HEK293 (cell line): ENCODE measurements at regions not wholly inside any gene's neighbourhood (a gene's known extent, or its start where the extent isn't known, plus 50 kb on each side); places are given as distances from the start of the nearest gene placed in this dataset.

Source experiments
- CTCF ChIA-PET: fragments of 350-600 bp; formaldehyde crosslinking; extraction: SDS; loops from one replicate; lab custom pipeline; 2021; ENCODE audit warnings: antibody characterized with exemption; lab: Yijun Ruan, JAX
- POLR2A ChIA-PET: fragments of 300-600 bp; formaldehyde crosslinking; extraction: SDS; loops from one replicate; lab custom pipeline; 2020; ENCODE audit warnings: antibody characterized with exemption, inconsistent platforms; lab: Yijun Ruan, JAX
- H3K27ac ChIP-seq: fragments of 200-500 bp; sonication (Bioruptor generic); 2 replicates; pipeline ENCODE4 v1.5.1; 2014; ENCODE audit warnings: low read depth, low read length, control low read depth, inconsistent platforms; ENCODE audit errors: extremely low read depth
- H3K36me3 ChIP-seq, 2 experiments: fragments of 200-500 bp in 1 of 2; sonication (Bioruptor generic) in 1 of 2; 1 replicate in 1 of 2; 2 replicates in 1 of 2; pipeline ENCODE4 v1.5.1; 2014 to 2017; ENCODE audit warnings: inconsistent platforms in 2 of 2, low read length in 2 of 2; ENCODE audit not compliant: control insufficient read depth in 2 of 2, insufficient read depth in 1 of 2
- H3K4me1 ChIP-seq: fragments of 200-500 bp; sonication (Bioruptor generic); 2 replicates; pipeline ENCODE4 v1.5.1; 2014; ENCODE audit warnings: mild to moderate bottlenecking, low read length, inconsistent platforms; ENCODE audit not compliant: control insufficient read depth, insufficient read depth
- H3K4me3 ChIP-seq: 2 replicates; pipeline ENCODE4 v1.5.1; 2011; ENCODE audit warnings: low read depth, mild to moderate bottlenecking, control low read depth, low read length, moderate library complexity
- H3K9me3 ChIP-seq: fragments of 200-500 bp; sonication (Bioruptor generic); 2 replicates; pipeline ENCODE4 v1.5.1; 2014; ENCODE audit warnings: low read depth, low read length, inconsistent platforms; ENCODE audit not compliant: control insufficient read depth, insufficient read depth
- CTCF ChIP-seq: fragments of 450-650 bp; formaldehyde crosslinking; IDR thresholded peaks from 2 replicates; pipeline ENCODE4 v1.5.1; 2016; ENCODE audit warnings: missing biosample characterization, missing genetic modification characterization
- IKZF3 ChIP-seq: fragments of 450-650 bp; IDR thresholded peaks from 2 replicates; pipeline ENCODE4 v1.5.0; 2018; ENCODE audit warnings: missing biosample characterization, mild to moderate bottlenecking, missing genetic modification characterization, moderate library complexity
- SCRT2 ChIP-seq: fragments of 450-650 bp; formaldehyde crosslinking; IDR thresholded peaks from 2 replicates; pipeline ENCODE4 v1.5.1; 2016; ENCODE audit warnings: missing biosample characterization, missing genetic modification characterization
- TCF7L2 ChIP-seq: IDR thresholded peaks from 2 replicates; pipeline ENCODE4 v1.6.1; 2011; ENCODE audit warnings: low read depth, mild to moderate bottlenecking, inconsistent platforms, low read length, moderate library complexity, borderline replicate concordance
- ZBTB8A ChIP-seq: fragments of 450-650 bp; formaldehyde crosslinking; IDR thresholded peaks from 2 replicates; pipeline ENCODE4 v1.5.1; 2016; ENCODE audit warnings: missing biosample characterization, missing genetic modification characterization
- ZFP3 ChIP-seq: fragments of 450-650 bp; formaldehyde crosslinking; IDR thresholded peaks from 2 replicates; pipeline ENCODE4 v1.5.1; 2016; ENCODE audit warnings: low read depth, missing biosample characterization, missing genetic modification characterization
- ZNF132 ChIP-seq: fragments of 450-650 bp; formaldehyde crosslinking; IDR thresholded peaks from 2 replicates; pipeline ENCODE4 v1.5.1; 2017; ENCODE audit warnings: missing biosample characterization, missing genetic modification characterization, borderline replicate concordance
- ZNF155 ChIP-seq: fragments of 450-650 bp; formaldehyde crosslinking; IDR thresholded peaks from 2 replicates; pipeline ENCODE4 v1.5.1; 2016; ENCODE audit warnings: missing biosample characterization, missing genetic modification characterization
- ZNF214 ChIP-seq: fragments of 450-650 bp; formaldehyde crosslinking; IDR thresholded peaks from 2 replicates; pipeline ENCODE4 v1.5.1; 2017; ENCODE audit warnings: missing biosample characterization, mild to moderate bottlenecking, missing genetic modification characterization, borderline replicate concordance
- ZNF221 ChIP-seq: fragments of 450-650 bp; formaldehyde crosslinking; IDR thresholded peaks from 2 replicates; pipeline ENCODE4 v1.5.1; 2017; ENCODE audit warnings: missing biosample characterization, missing genetic modification characterization, borderline replicate concordance
- ZNF280D ChIP-seq: fragments of 450-650 bp; formaldehyde crosslinking; IDR thresholded peaks from 2 replicates; pipeline ENCODE4 v1.5.1; 2016; ENCODE audit warnings: missing biosample characterization, missing genetic modification characterization
- ZNF341 ChIP-seq: fragments of 450-650 bp; formaldehyde crosslinking; IDR thresholded peaks from 2 replicates; pipeline ENCODE4; 2016; ENCODE audit warnings: low read depth, missing biosample characterization, missing genetic modification characterization
- ZNF366 ChIP-seq: fragments of 450-650 bp; formaldehyde crosslinking; conservative IDR thresholded peaks from 2 replicates; pipeline ENCODE4 v1.5.1; 2016; ENCODE audit warnings: missing biosample characterization, missing genetic modification characterization
- ZNF530 ChIP-seq: fragments of 450-650 bp; formaldehyde crosslinking; IDR thresholded peaks from 2 replicates; pipeline ENCODE4 v1.5.1; 2016; ENCODE audit warnings: low read depth, missing biosample characterization, missing genetic modification characterization
- ZNF777 ChIP-seq: fragments of 450-650 bp; formaldehyde crosslinking; IDR thresholded peaks from 2 replicates; pipeline ENCODE4 v1.5.1; 2017; ENCODE audit warnings: missing biosample characterization, missing genetic modification characterization, borderline replicate concordance
- ZSCAN16 ChIP-seq: fragments of 450-650 bp; formaldehyde crosslinking; IDR thresholded peaks from 2 replicates; pipeline ENCODE4 v1.5.1; 2016; ENCODE audit warnings: missing biosample characterization, missing genetic modification characterization
- ZSCAN5A ChIP-seq: fragments of 450-650 bp; formaldehyde crosslinking; IDR thresholded peaks from 2 replicates; pipeline ENCODE4 v1.5.1; 2016; ENCODE audit warnings: missing biosample characterization, missing genetic modification characterization
- TF ChIP-seq, protein P1 (sequence below): fragments of 450-650 bp; formaldehyde crosslinking; IDR thresholded peaks from 2 replicates; pipeline ENCODE4 v1.5.1; 2016; ENCODE audit warnings: missing biosample characterization, missing genetic modification characterization

DNA sequence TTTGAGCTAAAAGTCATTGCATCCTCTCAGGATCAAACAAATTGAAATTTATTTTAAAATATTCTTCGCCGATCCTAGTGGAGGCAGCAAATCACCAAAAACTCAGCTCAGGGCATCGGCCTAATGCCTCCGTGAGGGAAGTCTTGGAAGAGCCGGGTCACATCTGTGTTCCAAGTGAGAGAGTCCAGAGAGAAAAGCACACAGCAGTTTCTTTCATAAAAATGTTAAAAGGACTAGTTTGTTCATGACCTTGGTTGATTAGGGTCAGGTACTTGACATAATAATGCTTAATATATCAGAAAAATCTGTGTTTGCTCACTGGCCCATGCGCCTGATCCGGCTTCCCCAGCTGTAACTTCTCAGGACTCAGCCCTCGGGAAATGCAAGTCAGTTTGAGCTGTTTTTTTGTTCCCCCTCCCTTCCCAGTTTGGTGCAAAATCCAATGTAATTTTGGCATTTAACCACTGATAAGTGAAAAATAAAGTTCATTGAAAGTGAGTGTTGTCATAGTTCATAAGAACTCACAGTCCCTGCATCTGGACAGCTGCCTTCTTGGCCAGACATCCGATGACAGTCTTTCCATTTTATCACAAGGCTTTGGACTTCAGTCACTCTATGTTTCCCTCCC is 161.7 kb downstream of the CAND1 start:
- H3K4me1 ChIP-seq, result peaks cover 14% of the 10 kb centered on the region
- H3K27ac ChIP-seq, result no peak overlapping the region
- TF ChIP-seq CTCF (tag by site-specific recombination) (peak; percentile 13; the same call in 1 of the 2 replicates), ZNF221 (tag by site-specific recombination) (no peak), ZFP3 (tag by site-specific recombination) (no peak)
- TF ChIP-seq, all 188 proteins: peak for 1
- H3K9me3 ChIP-seq, result no peaks in the 10 kb centered on the region
- CTCF ChIA-PET, result interaction anchor here (0.6 to 0.7 kb wide), 5 partner anchors 11 to 727 kb away, joined by 3 read pairs; no protein-coding TSS in a partner anchor
- POLR2A ChIA-PET, result interaction anchor here (0.9 kb wide), 1 partner anchor 75 kb away, joined by 10 read pairs; no protein-coding TSS in a partner anchor
- H3K4me3 ChIP-seq, result no peak overlapping the region
- H3K36me3 ChIP-seq, result no peaks in the 10 kb centered on the region

DNA sequence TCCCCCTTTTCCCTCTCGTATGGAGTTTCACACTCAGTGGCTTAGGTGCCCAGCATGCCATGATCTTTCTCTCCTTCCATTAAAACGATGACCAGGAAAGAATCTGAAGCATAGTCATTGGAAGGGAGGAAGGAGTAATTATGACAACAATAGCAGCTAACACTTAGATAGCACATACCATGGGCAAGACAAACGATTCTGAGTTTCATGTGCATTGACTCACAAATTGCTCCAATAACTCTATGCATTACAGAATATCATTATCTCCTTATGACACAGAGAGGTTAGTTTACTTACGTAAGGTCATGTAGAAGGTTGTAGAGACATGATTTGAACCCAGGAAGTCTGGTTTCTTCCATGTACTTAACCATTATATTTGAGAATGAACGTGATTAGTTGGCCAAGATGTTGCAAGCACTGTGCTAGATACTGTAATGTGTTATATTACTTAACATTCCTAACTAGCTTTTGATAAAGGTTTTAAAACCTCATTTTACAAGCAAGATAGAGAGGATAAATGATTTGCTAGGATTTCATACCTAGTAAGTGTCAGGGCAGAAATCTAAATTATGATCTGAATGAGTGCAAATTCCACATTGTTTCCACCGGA is 162.4 kb downstream of the CAND1 start:
- Histone ChIP-seq H3K4me3 (no peak overlapping the region), H3K4me1 (peaks cover 18% of the 10 kb centered on the region), H3K27ac (no peak overlapping the region), H3K36me3 (no peaks in the 10 kb centered on the region), H3K9me3 (no peaks in the 10 kb centered on the region)
- ChIA-PET CTCF (interaction anchor here (0.6 to 0.7 kb wide), 2 partner anchors 518 to 727 kb away, joined by 3 read pairs; no protein-coding TSS in a partner anchor), POLR2A (interaction anchor here (0.9 kb wide), 1 partner anchor 75 kb away, joined by 10 read pairs; no protein-coding TSS in a partner anchor)
- TF ChIP-seq ZNF530 (tag by site-specific recombination) (no peak), ZNF132 (tag by site-specific recombination) (no peak), SCRT2 (no peak), ZNF280D (tag by site-specific recombination) (no peak), IKZF3 (no peak), ZBTB8A (tag by site-specific recombination) (no peak), ZNF366 (no peak), ZNF155 (tag by site-specific recombination) (no peak), TCF7L2 (no peak), ZSCAN16 (no peak), ZNF341 (no peak), CTCF (tag by site-specific recombination) (no peak), ZNF214 (tag by site-specific recombination) (no peak), ZSCAN5A (tag by site-specific recombination) (no peak), ZNF777 (tag by site-specific recombination) (no peak)
- TF ChIP-seq, protein P1, sequence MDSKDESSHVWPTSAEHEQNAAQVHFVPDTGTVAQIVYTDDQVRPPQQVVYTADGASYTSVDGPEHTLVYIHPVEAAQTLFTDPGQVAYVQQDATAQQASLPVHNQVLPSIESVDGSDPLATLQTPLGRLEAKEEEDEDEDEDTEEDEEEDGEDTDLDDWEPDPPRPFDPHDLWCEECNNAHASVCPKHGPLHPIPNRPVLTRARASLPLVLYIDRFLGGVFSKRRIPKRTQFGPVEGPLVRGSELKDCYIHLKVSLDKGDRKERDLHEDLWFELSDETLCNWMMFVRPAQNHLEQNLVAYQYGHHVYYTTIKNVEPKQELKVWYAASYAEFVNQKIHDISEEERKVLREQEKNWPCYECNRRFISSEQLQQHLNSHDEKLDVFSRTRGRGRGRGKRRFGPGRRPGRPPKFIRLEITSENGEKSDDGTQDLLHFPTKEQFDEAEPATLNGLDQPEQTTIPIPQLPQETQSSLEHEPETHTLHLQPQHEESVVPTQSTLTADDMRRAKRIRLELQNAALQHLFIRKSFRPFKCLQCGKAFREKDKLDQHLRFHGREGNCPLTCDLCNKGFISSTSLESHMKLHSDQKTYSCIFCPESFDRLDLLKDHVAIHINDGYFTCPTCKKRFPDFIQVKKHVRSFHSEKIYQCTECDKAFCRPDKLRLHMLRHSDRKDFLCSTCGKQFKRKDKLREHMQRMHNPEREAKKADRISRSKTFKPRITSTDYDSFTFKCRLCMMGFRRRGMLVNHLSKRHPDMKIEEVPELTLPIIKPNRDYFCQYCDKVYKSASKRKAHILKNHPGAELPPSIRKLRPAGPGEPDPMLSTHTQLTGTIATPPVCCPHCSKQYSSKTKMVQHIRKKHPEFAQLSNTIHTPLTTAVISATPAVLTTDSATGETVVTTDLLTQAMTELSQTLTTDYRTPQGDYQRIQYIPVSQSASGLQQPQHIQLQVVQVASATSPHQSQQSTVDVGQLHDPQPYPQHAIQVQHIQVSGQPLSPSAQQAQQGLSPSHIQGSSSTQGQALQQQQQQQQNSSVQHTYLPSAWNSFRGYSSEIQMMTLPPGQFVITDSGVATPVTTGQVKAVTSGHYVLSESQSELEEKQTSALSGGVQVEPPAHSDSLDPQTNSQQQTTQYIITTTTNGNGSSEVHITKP (tag by site-specific recombination), result no peak
